HG03558 (cell line): ENCODE measurements at regions not wholly inside any gene's neighbourhood (a gene's known extent, or its start where the extent isn't known, plus 50 kb on each side); places are given as distances from the start of the nearest gene placed in this dataset.

Experiments used
- ATAC-seq: cut with Tn5 transposase; IDR thresholded peaks from one replicate; pipeline ENCODE4 v1.9.1; 2021; ENCODE audit warnings: moderate number of reproducible peaks; ENCODE audit not compliant: unreplicated experiment; ENCODE audit errors: extremely low read depth

GRCh38 chr7:25820432-25821040 is 331.5 kb upstream of the NFE2L3 start:
- ATAC-seq: no peak

- ATAC-seq: no peak
Observed at GRCh38 chr7:25821225-25821624, 330.8 kb upstream of the NFE2L3 start.

GRCh38 chr7:25822823-25823222 is 329.2 kb upstream of the NFE2L3 start:
- no peak for ATAC-seq

- no peak for ATAC-seq
Observed at GRCh38 chr7:25823571-25823970, 328.4 kb upstream of the NFE2L3 start.

GRCh38 chr7:25828468-25828867 is 323.5 kb upstream of the NFE2L3 start:
- ATAC-seq: no peak

GRCh38 chr7:25829663-25830062 is 322.3 kb upstream of the NFE2L3 start:
- no peak for ATAC-seq

- no peak for ATAC-seq
Observed at GRCh38 chr7:25830215-25830614, 321.8 kb upstream of the NFE2L3 start.

- no peak for ATAC-seq
Observed at GRCh38 chr7:25831062-25831691, 320.8 kb upstream of the NFE2L3 start.

GRCh38 chr7:25831831-25832411 is 320.1 kb upstream of the NFE2L3 start:
- ATAC-seq: no peak

- no peak for ATAC-seq
Observed at GRCh38 chr7:25832456-25832855, 319.5 kb upstream of the NFE2L3 start.

- ATAC-seq: no peak
Observed at GRCh38 chr7:25832929-25833328, 319.1 kb upstream of the NFE2L3 start.

- no peak for ATAC-seq
Observed at GRCh38 chr7:25834050-25834449, 317.9 kb upstream of the NFE2L3 start.

GRCh38 chr7:25835197-25835596 is 316.8 kb upstream of the NFE2L3 start:
- no peak for ATAC-seq

GRCh38 chr7:25839084-25839769 is 312.8 kb upstream of the NFE2L3 start:
- ATAC-seq: no peak

GRCh38 chr7:25840209-25840792 is 311.7 kb upstream of the NFE2L3 start:
- ATAC-seq: no peak

GRCh38 chr7:25841575-25841974 is 310.4 kb upstream of the NFE2L3 start:
- no peak for ATAC-seq

- no peak for ATAC-seq
Observed at GRCh38 chr7:25842201-25842733, 309.7 kb upstream of the NFE2L3 start.

- ATAC-seq: no peak
Observed at GRCh38 chr7:25843467-25843866, 308.5 kb upstream of the NFE2L3 start.

GRCh38 chr7:25844102-25844870 is 307.7 kb upstream of the NFE2L3 start:
- ATAC-seq: no peak

- ATAC-seq: no peak
Observed at GRCh38 chr7:25845464-25845863, 306.5 kb upstream of the NFE2L3 start.
